HCT116 (cell line): ENCODE measurements at regions not wholly inside any gene's neighbourhood (a gene's known extent, or its start where the extent isn't known, plus 50 kb on each side); places are given as distances from the start of the nearest gene placed in this dataset.

Experiments used
- CBX3 ChIP-seq: IDR thresholded peaks from 2 replicates; pipeline ENCODE4 v1.6.1; 2012; ENCODE audit warnings: low read depth
- EGR1 ChIP-seq: IDR thresholded peaks from 2 replicates; pipeline ENCODE4 v1.6.1; 2012; ENCODE audit warnings: low read depth
- EZH2 ChIP-seq: fragments of 200-600 bp; sonication (generic); IDR thresholded peaks from 2 replicates; pipeline ENCODE4 v1.6.1; 2017; ENCODE audit warnings: antibody characterized with exemption, mixed run types
- EZH2phosphoT487 ChIP-seq: fragments of 200-600 bp; IDR thresholded peaks from 2 replicates; pipeline ENCODE4 v1.6.1; 2018; ENCODE audit warnings: antibody characterized with exemption, borderline replicate concordance
- JUND ChIP-seq: IDR thresholded peaks from 2 replicates; pipeline ENCODE4 v1.6.1; 2012
- POLR2A ChIP-seq: IDR thresholded peaks from 2 replicates; pipeline ENCODE4 v1.7.0; 2011; ENCODE audit warnings: borderline replicate concordance; ENCODE audit not compliant: insufficient read depth, insufficient read length; ENCODE audit errors: extremely low read depth
- POLR2AphosphoS5 ChIP-seq: IDR thresholded peaks from 2 replicates; pipeline ENCODE4 v1.6.1; 2011; ENCODE audit warnings: mild to moderate bottlenecking, low read depth, low read length, moderate library complexity
- RAD21 ChIP-seq: IDR thresholded peaks from 2 replicates; pipeline ENCODE4 v1.6.1; 2012; ENCODE audit warnings: low read depth, mild to moderate bottlenecking
- SP1 ChIP-seq: IDR thresholded peaks from 2 replicates; pipeline ENCODE4 v1.6.1; 2012; ENCODE audit warnings: low read depth
- YY1 ChIP-seq: IDR thresholded peaks from 2 replicates; pipeline ENCODE4 v1.6.1; 2011; ENCODE audit warnings: low read length, low read depth, moderate library complexity, mild to moderate bottlenecking; ENCODE audit not compliant: insufficient replicate concordance; ENCODE audit errors: extremely low read depth
- ZNF274 ChIP-seq: fragments of 200-500 bp; sonication (Bioruptor generic); IDR thresholded peaks from 2 replicates; pipeline ENCODE4 v1.6.1; 2014; ENCODE audit warnings: mild to moderate bottlenecking, low read depth, low read length, inconsistent platforms
- TF ChIP-seq, protein P1 (sequence below), 3 experiments: fragments of 200-600 bp in 1 of 3; sonication (generic) in 1 of 3; IDR thresholded peaks in 2 of 3; conservative IDR thresholded peaks in 1 of 3; 2 replicates each; pipeline ENCODE4 v1.5.1; 2012 to 2017; ENCODE audit warnings: low read depth in 2 of 3, low read length in 2 of 3, antibody characterized with exemption in 1 of 3, borderline replicate concordance in 1 of 3, control low read depth in 1 of 3, mild to moderate bottlenecking in 1 of 3, mixed read lengths in 1 of 3, mixed run types in 1 of 3, moderate library complexity in 1 of 3; ENCODE audit not compliant: insufficient read depth in 1 of 3
- TF ChIP-seq, protein P2 (sequence below): IDR thresholded peaks from 2 replicates; pipeline ENCODE4 v1.6.1; 2011; ENCODE audit warnings: mild to moderate bottlenecking, low read length, moderate library complexity; ENCODE audit not compliant: insufficient replicate concordance; ENCODE audit errors: extremely low read depth
- TF ChIP-seq, protein P3 (sequence below): IDR thresholded peaks from 2 replicates; pipeline ENCODE4 v1.6.1; 2012

DNA sequence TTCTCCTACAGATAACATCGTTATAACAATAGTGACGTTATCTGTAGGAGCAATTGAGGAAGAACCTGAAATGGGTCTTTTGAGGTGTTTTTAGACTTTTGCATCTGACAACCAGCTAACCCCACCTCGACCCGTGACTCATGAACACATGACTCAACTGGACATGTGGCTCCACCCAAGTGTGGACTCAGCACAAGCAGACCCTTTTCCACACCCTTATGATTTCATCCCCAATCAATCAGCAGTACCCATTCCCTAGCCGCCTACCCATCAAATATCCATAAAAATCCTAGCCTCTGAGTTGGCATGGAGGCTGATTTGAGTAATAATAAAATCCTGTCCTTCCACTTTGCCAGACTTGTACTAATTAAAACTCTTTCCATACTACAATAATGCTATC, 255.4 kb downstream of the ARPP21 start:
- TF ChIP-seq, protein P1, sequence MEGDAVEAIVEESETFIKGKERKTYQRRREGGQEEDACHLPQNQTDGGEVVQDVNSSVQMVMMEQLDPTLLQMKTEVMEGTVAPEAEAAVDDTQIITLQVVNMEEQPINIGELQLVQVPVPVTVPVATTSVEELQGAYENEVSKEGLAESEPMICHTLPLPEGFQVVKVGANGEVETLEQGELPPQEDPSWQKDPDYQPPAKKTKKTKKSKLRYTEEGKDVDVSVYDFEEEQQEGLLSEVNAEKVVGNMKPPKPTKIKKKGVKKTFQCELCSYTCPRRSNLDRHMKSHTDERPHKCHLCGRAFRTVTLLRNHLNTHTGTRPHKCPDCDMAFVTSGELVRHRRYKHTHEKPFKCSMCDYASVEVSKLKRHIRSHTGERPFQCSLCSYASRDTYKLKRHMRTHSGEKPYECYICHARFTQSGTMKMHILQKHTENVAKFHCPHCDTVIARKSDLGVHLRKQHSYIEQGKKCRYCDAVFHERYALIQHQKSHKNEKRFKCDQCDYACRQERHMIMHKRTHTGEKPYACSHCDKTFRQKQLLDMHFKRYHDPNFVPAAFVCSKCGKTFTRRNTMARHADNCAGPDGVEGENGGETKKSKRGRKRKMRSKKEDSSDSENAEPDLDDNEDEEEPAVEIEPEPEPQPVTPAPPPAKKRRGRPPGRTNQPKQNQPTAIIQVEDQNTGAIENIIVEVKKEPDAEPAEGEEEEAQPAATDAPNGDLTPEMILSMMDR (IDR thresholded peaks at IDR 0.05 in 2 of 3, conservative IDR thresholded peaks at IDR 0.05 in 1 of 3; ENCODE audit: borderline replicate concordance in 1 of 3, insufficient read depth in 1 of 3, low read depth in 2 of 3, low read length in 2 of 3) = no peak
- TF ChIP-seq JUND (no peak), RAD21 (no peak), EZH2phosphoT487 (no peak), YY1 (no peak), POLR2A (no peak), EZH2 (no peak), EGR1 (no peak), ZNF274 (no peak), SP1 (no peak), POLR2AphosphoS5 (no peak), CBX3 (no peak)
- TF ChIP-seq, protein P2, sequence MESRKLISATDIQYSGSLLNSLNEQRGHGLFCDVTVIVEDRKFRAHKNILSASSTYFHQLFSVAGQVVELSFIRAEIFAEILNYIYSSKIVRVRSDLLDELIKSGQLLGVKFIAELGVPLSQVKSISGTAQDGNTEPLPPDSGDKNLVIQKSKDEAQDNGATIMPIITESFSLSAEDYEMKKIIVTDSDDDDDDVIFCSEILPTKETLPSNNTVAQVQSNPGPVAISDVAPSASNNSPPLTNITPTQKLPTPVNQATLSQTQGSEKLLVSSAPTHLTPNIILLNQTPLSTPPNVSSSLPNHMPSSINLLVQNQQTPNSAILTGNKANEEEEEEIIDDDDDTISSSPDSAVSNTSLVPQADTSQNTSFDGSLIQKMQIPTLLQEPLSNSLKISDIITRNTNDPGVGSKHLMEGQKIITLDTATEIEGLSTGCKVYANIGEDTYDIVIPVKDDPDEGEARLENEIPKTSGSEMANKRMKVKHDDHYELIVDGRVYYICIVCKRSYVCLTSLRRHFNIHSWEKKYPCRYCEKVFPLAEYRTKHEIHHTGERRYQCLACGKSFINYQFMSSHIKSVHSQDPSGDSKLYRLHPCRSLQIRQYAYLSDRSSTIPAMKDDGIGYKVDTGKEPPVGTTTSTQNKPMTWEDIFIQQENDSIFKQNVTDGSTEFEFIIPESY = no peak
- TF ChIP-seq, protein P3, sequence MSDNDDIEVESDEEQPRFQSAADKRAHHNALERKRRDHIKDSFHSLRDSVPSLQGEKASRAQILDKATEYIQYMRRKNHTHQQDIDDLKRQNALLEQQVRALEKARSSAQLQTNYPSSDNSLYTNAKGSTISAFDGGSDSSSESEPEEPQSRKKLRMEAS = no peak
